Neural cell (in vitro differentiated cells): ENCODE measurements at regions not wholly inside any gene's neighbourhood (a gene's known extent, or its start where the extent isn't known, plus 50 kb on each side); places are given as distances from the start of the nearest gene placed in this dataset.

ENCODE experiments used
- CTCF ChIP-seq: fragments of 450-650 bp; IDR thresholded peaks from 2 replicates; pipeline ENCODE4 v1.5.1; 2014; ENCODE audit warnings: antibody characterized with exemption, mild to moderate bottlenecking, moderate library complexity; ENCODE audit not compliant: poor library complexity, severe bottlenecking
- MXI1 ChIP-seq: fragments of 450-650 bp; conservative IDR thresholded peaks from 2 replicates; pipeline ENCODE4 v1.6.1; 2014; ENCODE audit warnings: antibody characterized with exemption, mild to moderate bottlenecking; ENCODE audit not compliant: poor library complexity, severe bottlenecking
- POLR2AphosphoS5 ChIP-seq: IDR thresholded peaks from 2 replicates; pipeline ENCODE4 v1.6.1; 2012
- REST ChIP-seq: IDR thresholded peaks from 2 replicates; pipeline ENCODE4 v1.6.1; 2012; ENCODE audit warnings: borderline replicate concordance

DNA sequence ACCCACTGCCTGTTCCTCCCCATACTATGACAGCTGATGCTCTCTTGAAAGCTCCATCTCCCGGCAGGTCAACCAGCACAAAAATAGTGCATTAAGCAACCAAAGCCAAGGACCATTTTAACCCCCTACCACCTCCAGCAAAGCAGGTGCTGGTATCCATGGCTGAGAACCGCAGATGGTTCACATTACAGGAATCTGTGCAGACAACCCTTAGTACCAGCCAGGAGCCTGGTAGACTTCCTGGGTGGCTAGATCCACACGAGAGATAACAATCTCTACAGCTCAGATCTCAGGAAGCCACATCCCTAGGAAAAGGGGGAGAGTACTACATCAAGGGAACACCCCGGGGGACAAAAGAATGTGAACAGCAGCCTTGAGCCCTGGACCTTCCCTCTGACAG, 248.0 kb downstream of the FGF13 start:
- TF ChIP-seq MXI1 (no peak), REST (no peak), POLR2AphosphoS5 (no peak), CTCF (no peak)
